ENCODE measurements at regions not wholly inside any gene's neighbourhood (a gene's known extent, or its start where the extent isn't known, plus 50 kb on each side); places are given as distances from the start of the nearest gene placed in this dataset.

DNA sequence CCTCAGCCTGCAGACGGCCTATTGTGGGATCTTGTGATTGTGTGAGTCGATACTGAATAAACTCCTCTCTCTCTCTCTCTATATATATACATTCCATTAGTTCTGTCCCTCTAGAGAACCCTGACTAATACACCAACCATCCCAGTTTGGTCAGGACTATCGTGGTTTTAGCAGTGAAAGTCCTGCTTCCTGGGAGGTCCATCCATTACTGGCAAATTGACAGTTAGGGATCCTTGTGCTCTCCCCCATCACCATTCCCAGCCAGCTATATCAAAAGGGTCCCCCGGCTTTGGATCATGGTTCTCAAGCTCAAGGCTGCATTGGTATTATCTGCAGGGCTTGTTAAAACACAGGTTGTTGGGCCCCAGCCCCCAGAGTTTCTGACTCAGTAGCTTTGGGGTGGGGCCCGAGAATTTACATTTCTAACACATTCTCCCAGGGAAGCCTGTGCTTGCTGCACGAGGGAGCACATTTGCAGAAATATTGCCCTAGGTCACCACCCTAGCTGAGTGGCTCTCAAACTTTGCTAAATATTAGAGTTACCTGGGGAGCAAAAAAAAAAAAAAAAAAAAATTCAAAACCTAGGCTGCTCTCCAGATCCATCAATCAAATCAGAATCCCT is 899.1 kb upstream of the AUTS2 start:
- H3K27me3 ChIP-seq: no peaks in the 10 kb centered on the region
- no peak overlapping the region for H3K27ac ChIP-seq
- H3K4me3 ChIP-seq: no peak overlapping the region
- H3K36me3 ChIP-seq: no peaks in the 10 kb centered on the region
- H3K4me1 ChIP-seq: no peaks in the 10 kb centered on the region
- no peak for TF ChIP-seq CTCF (IDR thresholded peaks at IDR 0.05)
- intact Hi-C loops (cut with DNase I): no loop called here
- DNase-seq (no peak), ATAC-seq (no peak)
- peaks cover 0 to 11% of the 10 kb centered on the region in 2 donors for H3K9me3 ChIP-seq

GRCh38 chr7:68700414-68700813 is 897.9 kb upstream of the AUTS2 start:
- no peak for TF ChIP-seq CTCF (IDR thresholded peaks at IDR 0.05)
- ATAC-seq (no peak), DNase-seq (no peak)
- intact Hi-C loops (cut with DNase I): no loop called here
- Histone ChIP-seq H3K27me3 (no peaks in the 10 kb centered on the region), H3K36me3 (no peaks in the 10 kb centered on the region), H3K27ac (no peak overlapping the region), H3K9me3 (peaks cover 0 to 11% of the 10 kb centered on the region in 2 donors), H3K4me1 (no peaks in the 10 kb centered on the region), H3K4me3 (no peak overlapping the region)

- ATAC-seq (no peak), DNase-seq (no peak)
- H3K4me1 ChIP-seq: no peaks in the 10 kb centered on the region
- no peak overlapping the region for H3K4me3 ChIP-seq
- H3K27ac ChIP-seq: no peak overlapping the region
- H3K27me3 ChIP-seq: no peaks in the 10 kb centered on the region
- intact Hi-C loops (cut with DNase I): no loop called here
- no peaks in the 10 kb centered on the region for H3K36me3 ChIP-seq
- no peak for TF ChIP-seq CTCF (IDR thresholded peaks at IDR 0.05)
- H3K9me3 ChIP-seq: peaks cover 0 to 19% of the 10 kb centered on the region in 2 donors
Observed at GRCh38 chr7:68706291-68706690, 892.0 kb upstream of the AUTS2 start.

DNA sequence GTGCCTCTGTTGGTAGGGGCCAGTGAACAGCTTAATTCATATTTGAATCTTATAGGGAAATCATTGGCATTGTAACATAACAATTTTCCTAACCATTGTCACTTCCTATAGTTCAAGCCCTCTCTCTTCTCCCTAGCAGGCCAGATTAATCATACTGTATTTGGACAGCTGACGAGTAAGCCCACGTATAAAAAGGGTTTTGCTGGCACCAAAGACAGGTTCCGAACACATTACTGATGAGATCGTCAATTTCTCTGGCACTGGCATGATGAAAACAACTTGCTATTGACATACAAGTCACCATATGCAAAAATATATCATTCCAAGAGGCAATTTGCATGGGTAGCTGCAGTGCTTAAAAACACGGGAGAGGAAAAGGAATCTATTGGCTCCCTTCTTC is 891.1 kb upstream of the AUTS2 start:
- no peaks in the 10 kb centered on the region for H3K27me3 ChIP-seq
- ATAC-seq (no peak), DNase-seq (no peak)
- H3K4me3 ChIP-seq: no peak overlapping the region
- peaks cover 0 to 23% of the 10 kb centered on the region in 2 donors for H3K9me3 ChIP-seq
- TF ChIP-seq CTCF (IDR thresholded peaks at IDR 0.05): no peak
- H3K36me3 ChIP-seq: no peaks in the 10 kb centered on the region
- intact Hi-C loops (cut with DNase I): no loop called here
- no peak overlapping the region for H3K27ac ChIP-seq
- no peaks in the 10 kb centered on the region for H3K4me1 ChIP-seq

DNA sequence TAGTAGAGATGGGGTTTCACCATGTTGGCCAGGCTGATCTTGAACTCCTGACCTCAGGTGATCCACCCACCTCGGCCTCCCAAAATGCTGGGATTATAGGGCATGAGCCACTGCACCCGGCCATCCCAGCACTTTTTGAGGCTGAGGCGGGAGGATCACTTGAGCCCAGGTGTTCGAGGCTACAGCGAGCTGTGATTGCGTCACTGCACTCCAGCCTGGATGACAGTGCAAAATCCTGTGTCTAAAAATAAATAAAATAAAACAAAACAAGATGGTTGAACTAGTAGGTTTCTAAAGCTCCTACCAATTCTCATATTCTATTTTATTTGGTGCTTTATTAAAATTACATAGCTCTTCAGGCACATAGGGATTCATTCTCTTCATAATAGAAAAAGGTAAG is 890.3 kb upstream of the AUTS2 start:
- Histone ChIP-seq H3K4me1 (no peaks in the 10 kb centered on the region), H3K27me3 (no peaks in the 10 kb centered on the region), H3K36me3 (no peaks in the 10 kb centered on the region), H3K9me3 (peaks cover 0 to 23% of the 10 kb centered on the region in 2 donors), H3K27ac (no peak overlapping the region), H3K4me3 (no peak overlapping the region)
- intact Hi-C loops (cut with DNase I): no loop called here
- no peak for TF ChIP-seq CTCF (IDR thresholded peaks at IDR 0.05)
- DNase-seq (no peak), ATAC-seq (no peak)
